Fibroblast of skin of back (primary cell): ENCODE measurements at regions not wholly inside any gene's neighbourhood (a gene's known extent, or its start where the extent isn't known, plus 50 kb on each side); places are given as distances from the start of the nearest gene placed in this dataset.

Experiments used
- DNase-seq: peaks from one replicate; pipeline ENCODE4 v3.0.0-alpha.2; 2013

GRCh38 chr14:71511152-71511551 is 421.1 kb upstream of the RGS6 start:
- DNase-seq, result no peak

DNA sequence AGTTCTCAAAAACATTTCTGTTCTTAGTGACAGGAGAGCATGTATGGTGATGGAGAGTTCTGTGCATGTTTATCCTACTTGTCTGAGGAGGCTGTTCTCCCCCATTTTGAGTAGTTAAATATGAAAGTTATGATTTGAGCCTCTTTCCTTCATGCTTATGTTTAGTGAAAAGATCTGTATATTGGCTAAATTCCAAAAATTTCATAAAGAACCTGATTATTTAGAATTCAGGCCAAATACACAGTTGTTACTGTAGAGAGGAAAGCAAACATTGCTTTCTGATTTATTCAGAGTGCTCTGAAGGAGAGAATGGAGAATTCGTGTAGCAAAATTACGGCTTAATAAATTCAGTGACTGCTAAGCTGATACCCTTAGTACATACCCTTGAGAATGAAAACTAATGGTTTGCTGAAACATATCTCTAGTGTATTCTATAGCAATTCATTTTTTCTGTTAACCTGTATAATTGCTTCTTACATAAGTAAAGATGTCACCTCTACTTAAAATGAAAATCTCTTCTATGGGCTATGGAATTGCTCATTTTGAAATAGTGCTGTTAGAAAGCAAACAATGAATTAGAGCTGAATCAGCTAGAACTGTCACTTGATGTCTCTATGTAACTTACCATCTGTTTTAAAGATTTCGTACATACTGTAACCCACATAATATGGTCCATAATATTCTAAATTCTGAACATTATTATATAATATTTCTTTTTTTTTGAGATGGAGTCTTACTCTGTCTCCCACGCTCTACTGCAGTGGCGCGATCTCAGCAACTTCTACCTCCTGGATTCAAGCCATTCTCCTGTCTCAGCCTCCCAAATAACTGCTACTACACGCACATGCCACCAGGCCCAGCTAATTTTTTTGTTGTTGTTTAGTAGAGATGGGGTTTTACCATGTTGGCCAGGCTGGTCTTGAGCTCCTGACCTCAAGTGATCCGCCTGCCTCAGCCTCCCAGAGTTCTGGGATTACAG is 417.0 kb upstream of the RGS6 start:
- DNase-seq, result no peak

DNA sequence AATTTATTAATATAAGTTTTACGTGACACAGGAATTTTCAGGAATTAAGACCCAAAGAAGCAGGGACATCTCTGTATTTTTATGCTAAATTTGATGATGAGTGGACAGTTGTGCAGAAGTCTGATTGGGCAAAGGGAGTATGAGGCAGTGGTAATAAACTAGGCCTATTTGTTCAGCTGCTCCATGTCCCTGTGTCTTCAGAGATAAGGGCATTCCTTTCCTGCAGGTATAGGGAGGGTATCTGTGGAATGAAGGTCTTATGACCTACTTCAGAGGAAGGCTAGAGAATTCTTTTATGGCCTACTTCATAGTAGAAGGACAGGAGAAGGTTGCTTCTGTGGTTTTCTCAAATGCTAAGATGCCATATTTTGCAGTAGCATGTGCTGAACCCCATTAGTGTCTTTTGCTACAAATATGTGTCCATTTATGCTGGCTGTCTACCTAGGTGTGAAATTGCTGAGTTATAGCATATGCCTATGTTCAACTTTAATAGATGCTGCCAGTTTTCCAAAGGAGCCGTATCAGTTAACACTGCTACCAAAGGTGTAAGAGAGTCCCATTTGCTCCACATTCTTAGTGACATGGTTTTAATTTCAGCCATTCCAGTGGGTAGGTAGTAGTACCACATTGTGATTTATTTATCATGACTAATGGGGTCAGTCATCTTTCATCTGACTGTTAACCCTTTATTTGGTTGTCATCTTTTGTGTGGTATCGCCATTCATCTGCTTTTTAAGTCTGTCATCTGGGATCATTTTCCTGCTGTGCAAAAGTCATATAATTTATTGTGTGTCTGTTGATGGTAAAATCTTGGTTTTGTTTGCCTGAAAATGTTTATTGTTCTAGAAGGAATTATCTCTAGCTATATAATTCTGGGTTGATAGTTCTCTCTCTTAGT is 410.7 kb upstream of the RGS6 start:
- no peak for DNase-seq

DNA sequence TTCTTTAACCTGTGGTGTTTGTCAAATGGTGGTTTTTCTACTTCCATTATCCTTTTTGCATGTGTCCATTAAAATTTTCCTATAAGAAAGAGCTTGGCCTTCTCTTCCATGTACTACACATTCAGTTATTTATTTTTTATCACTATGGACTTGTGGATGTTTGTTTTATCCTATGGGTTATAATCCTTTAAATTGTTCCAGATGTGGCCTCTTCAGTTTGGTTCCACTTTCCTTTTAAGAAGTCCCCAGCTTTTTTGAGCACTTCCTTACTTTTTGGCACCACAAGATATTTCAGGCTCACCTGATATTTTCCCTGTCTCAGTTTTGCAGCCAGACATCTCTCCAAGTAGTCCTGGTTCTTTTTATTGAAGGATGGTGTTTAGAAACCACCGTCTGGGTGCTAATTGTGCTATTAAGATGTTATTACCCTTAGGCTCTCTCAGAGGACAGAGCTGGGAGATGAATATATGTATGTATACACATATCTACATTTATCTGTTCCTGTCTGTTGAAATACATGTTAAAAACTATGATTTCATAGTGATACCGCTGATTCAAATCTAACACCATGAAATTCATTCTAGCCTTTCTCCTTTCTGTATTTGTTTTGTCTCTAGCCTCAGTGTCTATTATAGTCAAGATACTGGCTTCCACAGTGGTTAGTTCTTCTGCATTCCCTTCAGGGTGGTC is 408.5 kb upstream of the RGS6 start:
- peak; percentile 56 for DNase-seq

GRCh38 chr14:71524320-71524982 is 407.8 kb upstream of the RGS6 start:
- no peak for DNase-seq

DNA sequence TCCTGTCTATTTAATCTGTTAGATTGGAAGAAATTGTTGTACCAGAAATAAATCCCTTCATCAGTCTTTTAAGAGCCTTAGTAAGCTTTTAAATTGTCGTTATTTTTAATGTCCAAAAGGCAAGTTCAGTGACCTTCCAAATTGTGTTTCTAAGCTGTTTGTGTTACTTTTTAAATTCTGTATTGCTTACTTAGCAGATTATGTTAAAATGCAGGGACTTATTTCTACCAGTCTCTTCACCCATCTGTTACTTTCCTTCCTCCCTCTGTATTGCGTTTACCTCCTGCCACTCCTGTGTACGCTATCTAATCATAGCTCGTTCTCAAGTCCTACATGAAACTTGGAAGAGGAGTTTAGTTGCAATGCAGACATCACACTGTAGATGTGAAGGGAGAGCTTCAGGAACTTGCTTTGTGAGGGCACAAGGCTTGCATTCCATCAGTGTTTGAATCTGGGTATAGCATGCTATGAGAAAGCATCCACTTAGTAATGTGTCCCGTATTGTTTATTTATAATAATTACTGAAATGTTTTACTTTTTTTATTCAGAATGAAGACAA is 406.5 kb upstream of the RGS6 start:
- no peak for DNase-seq

GRCh38 chr14:71526388-71526787 is 405.8 kb upstream of the RGS6 start:
- DNase-seq, result no peak

DNA sequence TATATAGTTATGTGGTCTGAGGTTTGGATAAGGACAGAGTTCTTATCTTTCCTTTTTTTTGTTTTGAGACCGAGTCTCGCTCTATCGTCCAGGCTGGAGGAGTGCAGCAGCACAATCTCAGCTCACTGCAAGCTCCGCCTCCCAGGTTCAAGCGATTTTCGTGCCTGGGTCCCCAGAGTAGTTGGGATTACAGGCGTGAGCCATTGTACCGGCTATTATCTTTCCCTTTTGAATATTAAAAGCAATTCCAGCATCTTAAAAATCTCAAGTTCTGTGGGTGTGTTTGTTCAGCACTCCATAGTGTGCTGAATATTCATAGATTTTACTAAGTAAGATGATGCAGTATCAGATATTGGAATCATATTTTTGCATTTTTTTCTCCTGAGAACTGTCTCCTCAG is 404.4 kb upstream of the RGS6 start:
- no peak for DNase-seq

DNA sequence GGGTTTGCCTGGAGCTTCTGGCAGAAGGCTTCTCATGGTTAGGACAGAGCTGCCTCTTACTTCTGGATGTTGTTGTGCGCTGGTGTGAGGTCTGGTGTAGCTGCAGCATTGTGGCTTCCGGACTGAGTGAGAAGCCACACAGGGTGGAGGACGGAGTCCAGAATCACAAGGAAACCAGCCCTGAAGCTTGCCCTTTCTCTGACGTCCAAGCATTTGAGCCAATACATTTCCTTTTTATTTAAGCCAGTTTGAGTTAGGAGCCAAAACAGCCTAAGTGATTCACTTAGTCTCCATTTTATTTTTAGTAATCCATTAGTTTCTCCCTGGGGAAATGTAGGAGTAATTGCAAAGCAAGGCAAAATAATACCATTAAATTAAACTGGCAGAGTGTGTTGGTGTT is 402.4 kb upstream of the RGS6 start:
- no peak for DNase-seq

DNA sequence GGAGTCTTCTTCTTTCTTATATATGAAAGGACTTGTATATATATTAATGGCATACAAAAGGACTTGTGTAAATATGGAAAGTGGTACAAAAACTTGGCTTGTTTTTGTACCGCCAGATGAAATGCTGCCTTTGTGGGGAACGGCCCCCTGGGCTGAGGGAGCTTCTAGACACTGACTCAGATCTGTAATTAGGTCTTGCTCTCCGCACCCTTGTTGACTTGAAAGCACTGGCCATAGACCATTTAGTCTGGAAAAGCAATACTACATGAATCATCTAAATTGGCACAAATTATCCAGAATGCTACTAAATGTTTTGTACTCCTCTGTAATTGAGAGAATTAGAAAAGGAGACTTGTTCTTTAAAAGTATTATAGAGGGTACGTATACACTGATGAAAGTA is 399.9 kb upstream of the RGS6 start:
- peak; percentile 85 for DNase-seq

DNA sequence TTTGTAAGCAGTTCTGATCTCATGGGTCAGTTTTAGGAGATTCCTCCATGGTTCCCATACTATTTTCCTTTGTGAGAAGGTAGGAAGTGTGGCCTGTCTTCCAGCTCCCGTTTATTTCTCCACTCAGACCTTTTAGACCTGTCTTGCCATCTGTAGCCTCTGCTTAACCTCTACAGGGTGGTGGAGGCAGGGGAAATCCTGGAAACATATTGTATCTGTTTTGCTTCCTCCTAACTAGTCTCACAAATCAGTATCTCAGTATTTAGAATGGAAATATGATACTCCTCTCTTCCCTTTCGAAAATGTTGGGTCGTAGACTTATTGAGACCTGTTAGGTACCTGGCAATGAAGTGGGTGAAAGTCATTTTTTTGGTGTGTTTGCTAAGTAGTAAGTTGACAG is 399.4 kb upstream of the RGS6 start:
- DNase-seq, result no peak

- peak; percentile 53 for DNase-seq
These were observed 398.8 kb upstream of the RGS6 start for GRCh38 chr14:71533390-71533789.

DNA sequence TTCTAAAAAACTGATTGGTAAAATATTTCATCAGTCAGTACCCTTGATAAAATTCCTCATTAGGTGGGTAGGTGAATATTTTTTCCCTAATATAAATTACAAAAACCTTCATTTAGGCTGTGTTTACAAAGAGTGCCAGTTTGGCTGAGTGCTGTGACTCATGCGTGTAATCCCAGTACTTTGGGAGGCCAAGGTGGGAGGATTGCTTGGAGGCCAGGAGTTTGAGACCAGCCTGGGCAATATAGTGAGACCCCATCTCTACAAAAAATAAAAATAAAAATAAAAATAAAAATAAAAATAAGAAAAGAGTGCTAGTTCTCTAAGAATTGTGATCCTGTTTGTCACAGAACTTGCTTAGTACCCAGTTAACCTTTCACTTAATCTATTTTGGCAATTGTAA is 398.4 kb upstream of the RGS6 start:
- no peak for DNase-seq

GRCh38 chr14:71534506-71534905 is 397.7 kb upstream of the RGS6 start:
- no peak for DNase-seq

DNA sequence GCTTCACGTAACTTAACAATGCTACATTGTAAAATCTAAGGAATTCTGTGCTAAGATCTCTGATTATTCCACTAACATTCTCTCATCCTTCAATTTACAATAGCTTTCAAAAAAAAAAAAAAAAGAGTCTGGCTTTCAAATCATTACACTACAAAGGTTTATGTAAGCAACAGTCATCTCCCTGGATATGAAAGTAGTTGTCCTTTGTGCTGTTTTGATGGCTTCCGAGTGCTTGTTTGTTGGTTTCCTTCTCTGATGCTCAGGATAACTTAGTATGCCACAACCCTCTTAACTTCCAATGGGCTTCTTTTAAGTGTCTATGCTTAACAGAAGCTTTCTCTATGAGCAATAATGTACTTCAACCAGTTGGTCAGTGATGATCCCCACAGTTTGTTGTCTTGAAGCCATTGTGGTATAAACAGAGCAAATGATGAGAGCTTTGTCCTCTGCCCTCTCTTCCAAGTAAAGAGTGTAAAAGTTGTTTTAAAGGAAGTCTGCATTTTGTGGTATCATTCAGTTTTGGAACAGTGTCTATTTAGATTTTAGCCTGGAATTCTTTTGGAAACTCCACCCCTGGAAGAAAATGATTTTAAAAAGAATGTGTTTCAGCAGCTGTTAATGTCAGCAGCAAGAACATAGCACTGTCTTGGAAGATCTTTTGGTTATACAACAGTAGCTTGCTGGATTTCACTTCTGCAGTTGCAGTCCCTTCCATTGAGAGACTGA is 396.1 kb upstream of the RGS6 start:
- DNase-seq, result no peak

GRCh38 chr14:71536927-71537772 is 395.1 kb upstream of the RGS6 start:
- no peak for DNase-seq

- DNase-seq, result no peak
These were observed 393.9 kb upstream of the RGS6 start for GRCh38 chr14:71538288-71538687.

DNA sequence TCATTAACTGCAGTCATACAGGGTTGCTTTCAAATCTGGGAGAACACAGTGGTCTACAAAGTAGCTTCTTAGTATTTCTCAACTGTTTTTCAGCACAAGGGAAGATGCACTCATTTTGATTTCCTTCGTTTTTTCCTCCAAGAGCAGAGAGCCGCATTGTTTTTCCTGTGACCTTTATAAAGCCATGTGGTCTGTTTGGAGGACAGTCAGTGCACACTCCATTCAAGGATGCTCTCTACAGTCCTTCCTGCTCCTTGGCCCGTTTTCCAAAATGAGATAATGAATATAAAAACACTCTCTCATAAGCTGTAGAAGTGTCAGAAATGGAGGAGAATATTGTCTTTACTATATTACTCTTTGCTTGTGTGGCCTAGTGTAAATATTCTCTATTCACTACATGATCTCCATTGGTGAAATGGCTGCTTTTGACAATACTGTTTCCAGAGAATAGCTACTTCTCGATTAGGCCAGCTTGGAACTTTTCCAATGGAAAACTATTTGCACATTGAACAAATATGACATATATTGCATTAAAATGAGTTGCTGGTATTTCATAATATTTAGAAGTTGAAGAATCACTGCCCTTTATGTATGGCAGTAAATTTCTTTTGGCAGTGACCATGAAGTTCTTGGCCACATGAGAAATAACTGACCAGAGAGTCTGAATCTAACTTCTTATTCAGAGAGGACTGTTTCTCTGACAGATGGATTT is 393.1 kb upstream of the RGS6 start:
- peak; percentile 58 for DNase-seq

DNA sequence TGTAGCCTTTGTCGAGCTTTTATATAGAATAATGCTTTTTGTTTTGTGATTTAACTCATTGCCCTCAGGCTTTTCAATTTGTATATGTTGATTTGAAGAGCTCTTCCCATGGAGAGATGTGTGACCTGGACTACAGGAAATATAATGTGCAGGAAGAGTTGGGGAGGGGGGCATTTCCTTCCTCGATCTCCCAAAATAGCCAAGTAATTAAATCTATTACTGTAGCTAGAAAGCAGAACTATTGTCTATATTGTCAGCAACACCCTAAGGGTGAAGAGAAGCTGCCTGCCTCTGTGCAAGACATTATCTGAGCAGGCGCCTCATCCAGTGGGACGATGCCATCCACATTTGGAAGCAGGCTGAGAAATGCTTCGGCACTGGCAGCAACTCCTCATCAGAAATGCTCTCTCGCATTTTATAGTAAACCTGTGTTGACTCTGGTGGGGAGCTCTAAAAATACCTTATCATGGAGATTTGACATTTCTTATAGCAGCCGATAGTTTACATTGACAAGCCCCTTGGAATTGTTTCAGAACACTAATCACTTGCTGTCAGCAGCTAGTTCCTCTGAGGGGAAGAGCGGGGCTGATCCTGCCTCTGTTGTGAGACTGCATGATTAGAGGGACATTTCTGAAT is 392.5 kb upstream of the RGS6 start:
- DNase-seq, result no peak
